MCF 10A (cell line): ENCODE measurements at regions not wholly inside any gene's neighbourhood (a gene's known extent, or its start where the extent isn't known, plus 50 kb on each side); places are given as distances from the start of the nearest gene placed in this dataset.

ENCODE experiments used
- BruUV-seq: library from RNA; stranded (reverse); fragments of 400-500 nt; replicated peaks from 2 replicates; lab custom pipeline; 2021; lab: Mats Ljungman, UMichigan
- CTCF ChIA-PET: fragments of 300-600 bp; sonication (Branson Sonifier 250); formaldehyde crosslinking; extraction: SDS; loops from one replicate; lab custom pipeline; 2021; ENCODE audit warnings: antibody characterized with exemption, inconsistent platforms; lab: Yijun Ruan, JAX
- POLR2A ChIA-PET: fragments of 300-600, 350-650 bp; sonication (Branson Sonifier 250); formaldehyde crosslinking; extraction: SDS; loops from one replicate; lab custom pipeline; 2020; ENCODE audit warnings: antibody characterized with exemption, inconsistent platforms; lab: Yijun Ruan, JAX
- DNase-seq: peaks from one replicate; pipeline ENCODE4 v3.0.0-alpha.2; 2018; ENCODE audit not compliant: unreplicated experiment
- H3K27ac Mint-ChIP-seq: one replicate; pipeline ENCODE4 v1.8.0; 2022; ENCODE audit warnings: mild to moderate bottlenecking, low read depth, mixed read lengths; ENCODE audit not compliant: unreplicated experiment
- H3K27me3 Mint-ChIP-seq: one replicate; pipeline ENCODE4 v1.8.0; 2022; ENCODE audit warnings: mixed read lengths; ENCODE audit not compliant: insufficient read depth, unreplicated experiment
- H3K36me3 Mint-ChIP-seq: one replicate; pipeline ENCODE4 v1.8.0; 2022; ENCODE audit warnings: mild to moderate bottlenecking, moderate library complexity, mixed read lengths; ENCODE audit not compliant: insufficient read depth, unreplicated experiment
- H3K4me1 Mint-ChIP-seq: one replicate; pipeline ENCODE4 v1.8.0; 2022; ENCODE audit warnings: mixed read lengths; ENCODE audit not compliant: insufficient read depth, unreplicated experiment
- H3K4me3 Mint-ChIP-seq: one replicate; pipeline ENCODE4 v1.8.0; 2022; ENCODE audit warnings: mild to moderate bottlenecking, moderate library complexity, mixed read lengths; ENCODE audit not compliant: unreplicated experiment
- H3K9me3 Mint-ChIP-seq: one replicate; pipeline ENCODE4 v1.8.0; 2022; ENCODE audit warnings: mixed read lengths; ENCODE audit not compliant: unreplicated experiment
- CTCF ChIP-seq: fragments of 200-600 bp; IDR thresholded peaks from one replicate; pipeline ENCODE4 v1.8.0; 2022; ENCODE audit warnings: antibody characterized with exemption, mild to moderate bottlenecking; ENCODE audit not compliant: unreplicated experiment
- intact Hi-C: fragments of 100-400 bp; cut with micrococcal nuclease; formaldehyde crosslinking; loops from 2 replicates; pipeline ENCODE4 v1.14.1; 2022

DNA sequence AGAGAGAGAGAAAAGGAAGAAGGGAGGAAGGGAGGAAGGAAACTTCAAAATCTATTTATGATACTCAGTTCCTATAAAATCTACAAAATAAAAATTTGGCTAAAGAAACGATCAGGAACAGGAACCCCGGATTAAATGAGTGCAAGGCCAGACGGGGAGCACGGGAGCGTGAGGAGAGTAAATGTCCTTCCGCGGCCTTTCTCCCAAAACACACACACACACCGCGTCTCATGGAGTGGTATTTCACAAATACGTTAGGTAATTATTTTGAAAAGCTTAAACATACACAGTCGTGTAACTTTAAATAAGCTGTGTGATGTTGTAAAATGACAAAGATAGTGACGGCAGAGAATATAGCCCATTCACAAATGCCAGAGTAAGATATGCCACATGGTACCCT lies 125.7 kb upstream of the AFDN start:
- no peak for DNase-seq
- intact Hi-C loops: no loop called here
- Mint-ChIP-seq H3K4me1 (no peaks in the 10 kb centered on the region), H3K27me3 (no peaks in the 10 kb centered on the region), H3K27ac (no peak overlapping the region), H3K36me3 (no peaks in the 10 kb centered on the region), H3K9me3 (no peaks in the 10 kb centered on the region), H3K4me3 (no peak overlapping the region)
- ChIA-PET POLR2A (no interaction called here), CTCF (interaction anchor here (0.6 kb wide), 1 partner anchor 1384 kb away, joined by 3 read pairs; no protein-coding TSS in a partner anchor)
- no TSS peak for BruUV-seq
- TF ChIP-seq CTCF: no peak

GRCh38 chr6:167702241-167702827 lies 124.4 kb upstream of the AFDN start:
- no peak overlapping the region for H3K4me3 Mint-ChIP-seq
- ChIA-PET POLR2A (interaction anchor here (0.9 to 1.0 kb wide), 2 partner anchors 9 to 22 kb away, joined by 3 read pairs; no protein-coding TSS in a partner anchor), CTCF (no interaction called here)
- H3K27ac Mint-ChIP-seq: no peak overlapping the region
- peaks cover 9% of the 10 kb centered on the region for H3K27me3 Mint-ChIP-seq
- H3K9me3 Mint-ChIP-seq: no peaks in the 10 kb centered on the region
- no peaks in the 10 kb centered on the region for H3K36me3 Mint-ChIP-seq
- no peaks in the 10 kb centered on the region for H3K4me1 Mint-ChIP-seq
- no peak for TF ChIP-seq CTCF
- intact Hi-C loops: no loop called here
- no peak for DNase-seq
- no TSS peak for BruUV-seq

- ChIA-PET CTCF (interaction anchor here (0.6 kb wide), 1 partner anchor 136 kb away, joined by 3 read pairs; no protein-coding TSS in a partner anchor), POLR2A (interaction anchor here (1.0 kb wide), 1 partner anchor 23 kb away, joined by 3 read pairs; no protein-coding TSS in a partner anchor)
- no peak overlapping the region for H3K4me3 Mint-ChIP-seq
- no peaks in the 10 kb centered on the region for H3K36me3 Mint-ChIP-seq
- H3K9me3 Mint-ChIP-seq: no peaks in the 10 kb centered on the region
- DNase-seq: no peak
- no peak for TF ChIP-seq CTCF
- no TSS peak for BruUV-seq
- H3K27me3 Mint-ChIP-seq: peaks cover 19% of the 10 kb centered on the region
- intact Hi-C loops: no loop called here
- H3K4me1 Mint-ChIP-seq: no peaks in the 10 kb centered on the region
- H3K27ac Mint-ChIP-seq: no peak overlapping the region
Measured at GRCh38 chr6:167703347-167703746, 123.4 kb upstream of the AFDN start.

- Mint-ChIP-seq H3K27ac (no peak overlapping the region), H3K27me3 (peaks cover 23% of the 10 kb centered on the region)
- CTCF ChIA-PET: interaction anchor here (0.6 kb wide), 1 partner anchor 136 kb away, joined by 3 read pairs; no protein-coding TSS in a partner anchor
Measured at GRCh38 chr6:167703781-167704180, 122.9 kb upstream of the AFDN start.

More at GRCh38 chr6:167703781-167704180, 122.9 kb upstream of the AFDN start:
- no peak overlapping the region for H3K4me3 Mint-ChIP-seq
- H3K9me3 Mint-ChIP-seq: no peaks in the 10 kb centered on the region
- POLR2A ChIA-PET: no interaction called here
- no peaks in the 10 kb centered on the region for H3K4me1 Mint-ChIP-seq
- intact Hi-C loops: no loop called here
- no peak for DNase-seq
- H3K36me3 Mint-ChIP-seq: no peaks in the 10 kb centered on the region
- no TSS peak for BruUV-seq
- no peak for TF ChIP-seq CTCF
